Vagina (tissue), 2 donors: ENCODE measurements at regions not wholly inside any gene's neighbourhood (a gene's known extent, or its start where the extent isn't known, plus 50 kb on each side); places are given as distances from the start of the nearest gene placed in this dataset.

Experiments
- DNase-seq, 2 donors: peaks; one replicate each; pipeline ENCODE4 v3.0.0-alpha.2; 2017; ENCODE audit errors: extremely low spot score in 2 of 2
- H3K27ac ChIP-seq: fragments of 200-600 bp; sonication (generic); one replicate; pipeline ENCODE4 v1.5.1; 2019
- H3K27me3 ChIP-seq: fragments of 200-600 bp; sonication (generic); one replicate; pipeline ENCODE4 v1.5.1; 2019
- H3K36me3 ChIP-seq, 2 donors: fragments of 200-600 bp; sonication (generic); one replicate each; pipeline ENCODE4 v1.5.1; 2017 to 2019
- H3K4me1 ChIP-seq: fragments of 200-600 bp; sonication (generic); one replicate; pipeline ENCODE4 v1.5.1; 2019
- H3K4me3 ChIP-seq, 2 donors: fragments of 200-600 bp; sonication (generic); 1 replicate in 1 of 2; 2 replicates in 1 of 2; pipeline ENCODE4 v1.5.1; 2016 to 2019
- H3K9me3 ChIP-seq: fragments of 200-600 bp; sonication (generic); one replicate; pipeline ENCODE4 v1.5.1; 2019
- CTCF ChIP-seq, 3 experiments: fragments of 450-650 bp in 2 of 3; fragments of 200-600 bp in 1 of 3; sonication (generic) in 1 of 3; IDR thresholded peaks; one replicate each; pipeline ENCODE4 v1.5.1; 2017 to 2019; ENCODE audit warnings: antibody characterized with exemption in 3 of 3, mild to moderate bottlenecking in 2 of 3, moderate library complexity in 2 of 3
- POLR2A ChIP-seq, 2 donors: fragments of 450-650 bp; IDR thresholded peaks; one replicate each; pipeline ENCODE4 v1.6.1; 2017; ENCODE audit warnings: antibody characterized with exemption in 2 of 2, mild to moderate bottlenecking in 2 of 2, moderate library complexity in 2 of 2
- POLR2AphosphoS5 ChIP-seq, 2 donors: sonication (generic); formaldehyde crosslinking; IDR thresholded peaks; one replicate each; pipeline ENCODE4 v1.9.0; 2017; ENCODE audit warnings: antibody characterized with exemption in 2 of 2, mild to moderate bottlenecking in 2 of 2, low read depth in 1 of 2; ENCODE audit not compliant: insufficient read depth in 1 of 2
- intact Hi-C: fragments of 100-400 bp; cut with DNase I; formaldehyde crosslinking; loops from one replicate; pipeline ENCODE4 v1.15.1; 2023

GRCh38 chr16:79532273-79532672 is 68.3 kb downstream of the MAF start:
- Histone ChIP-seq H3K4me3 (no peak overlapping the region), H3K9me3 (no peaks in the 10 kb centered on the region), H3K27me3 (no peaks in the 10 kb centered on the region), H3K4me1 (no peaks in the 10 kb centered on the region), H3K27ac (no peak overlapping the region), H3K36me3 (no peaks in the 10 kb centered on the region)
- no peak for TF ChIP-seq POLR2A (IDR thresholded peaks at IDR 0.05)
- no peak for TF ChIP-seq POLR2AphosphoS5 (IDR thresholded peaks at IDR 0.05; ENCODE audit: insufficient read depth in 1 of 2, low read depth in 1 of 2)
- TF ChIP-seq CTCF (IDR thresholded peaks at IDR 0.05): no peak
- no peak for DNase-seq
- intact Hi-C loops: no loop called here

- no peak overlapping the region for H3K4me3 ChIP-seq
- intact Hi-C loops: no loop called here
- H3K27ac ChIP-seq: no peak overlapping the region
- DNase-seq: no peak
- TF ChIP-seq POLR2AphosphoS5 (IDR thresholded peaks at IDR 0.05; ENCODE audit: insufficient read depth in 1 of 2, low read depth in 1 of 2) (no peak), CTCF (IDR thresholded peaks at IDR 0.05) (no peak), POLR2A (IDR thresholded peaks at IDR 0.05) (no peak)
- H3K9me3 ChIP-seq: no peaks in the 10 kb centered on the region
- H3K36me3 ChIP-seq: no peaks in the 10 kb centered on the region
- H3K4me1 ChIP-seq: no peaks in the 10 kb centered on the region
- H3K27me3 ChIP-seq: no peaks in the 10 kb centered on the region
Observed at GRCh38 chr16:79528338-79528737, 72.2 kb downstream of the MAF start.

GRCh38 chr16:79523971-79524370 is 76.6 kb downstream of the MAF start:
- no peak for TF ChIP-seq POLR2A (IDR thresholded peaks at IDR 0.05)
- TF ChIP-seq POLR2AphosphoS5 (IDR thresholded peaks at IDR 0.05; ENCODE audit: insufficient read depth in 1 of 2, low read depth in 1 of 2): no peak
- no peak for TF ChIP-seq CTCF (IDR thresholded peaks at IDR 0.05)
- Histone ChIP-seq H3K36me3 (no peaks in the 10 kb centered on the region), H3K4me1 (no peaks in the 10 kb centered on the region), H3K27me3 (no peaks in the 10 kb centered on the region), H3K4me3 (no peak overlapping the region), H3K9me3 (no peaks in the 10 kb centered on the region), H3K27ac (no peak overlapping the region)
- intact Hi-C loops: no loop called here
- DNase-seq: no peak

GRCh38 chr16:79519448-79519847 is 81.1 kb downstream of the MAF start:
- no peak for DNase-seq
- H3K9me3 ChIP-seq: no peaks in the 10 kb centered on the region

GRCh38 chr16:79517156-79517555 is 83.4 kb downstream of the MAF start:
- Histone ChIP-seq H3K9me3 (no peaks in the 10 kb centered on the region), H3K4me1 (peaks cover 5% of the 10 kb centered on the region), H3K36me3 (no peaks in the 10 kb centered on the region), H3K27ac (no peak overlapping the region), H3K27me3 (no peaks in the 10 kb centered on the region), H3K4me3 (no peak overlapping the region)
- TF ChIP-seq POLR2A (IDR thresholded peaks at IDR 0.05) (no peak), POLR2AphosphoS5 (IDR thresholded peaks at IDR 0.05; ENCODE audit: insufficient read depth in 1 of 2, low read depth in 1 of 2) (no peak), CTCF (IDR thresholded peaks at IDR 0.05) (no peak)
- no peak for DNase-seq
- intact Hi-C loops: no loop called here

More at GRCh38 chr16:79519448-79519847, 81.1 kb downstream of the MAF start:
- Histone ChIP-seq H3K27ac (no peak overlapping the region), H3K4me1 (no peaks in the 10 kb centered on the region), H3K27me3 (no peaks in the 10 kb centered on the region), H3K36me3 (no peaks in the 10 kb centered on the region), H3K4me3 (no peak overlapping the region)
- intact Hi-C loops: no loop called here
- TF ChIP-seq CTCF (IDR thresholded peaks at IDR 0.05): no peak
- TF ChIP-seq POLR2A (IDR thresholded peaks at IDR 0.05): no peak
- TF ChIP-seq POLR2AphosphoS5 (IDR thresholded peaks at IDR 0.05; ENCODE audit: insufficient read depth in 1 of 2, low read depth in 1 of 2): no peak
